Keratinocyte (primary cell): ENCODE measurements at regions not wholly inside any gene's neighbourhood (a gene's known extent, or its start where the extent isn't known, plus 50 kb on each side); places are given as distances from the start of the nearest gene placed in this dataset.

Experiments
- DNase-seq: peaks from one replicate; pipeline ENCODE4 v3.0.0-alpha.2; 2011; ENCODE audit warnings: low read depth, missing footprints, low spot score
- FAIRE-seq: peaks from 2 replicates; lab custom pipeline; 2011; peaks lifted over from hg19 to GRCh38; lab: Jason Lieb, UNC
- H2AFZ ChIP-seq: 2 replicates; pipeline ENCODE4 v1.6.0; 2012; ENCODE audit warnings: low read length, control low read depth, inconsistent platforms; ENCODE audit not compliant: control insufficient read depth
- H3K27ac ChIP-seq: 2 replicates; pipeline ENCODE4 v1.5.1; 2011; ENCODE audit warnings: low read length; ENCODE audit not compliant: control insufficient read depth, insufficient read depth
- H3K27me3 ChIP-seq: 3 replicates; pipeline ENCODE4 v1.6.0; 2011; ENCODE audit warnings: low read length; ENCODE audit not compliant: control insufficient read depth, insufficient read depth; ENCODE audit errors: extremely low read depth
- H3K36me3 ChIP-seq, 2 experiments: 2 replicates in 1 of 2; 3 replicates in 1 of 2; pipeline ENCODE4 v1.5.1; 2011; ENCODE audit warnings: low read length in 2 of 2, mild to moderate bottlenecking in 1 of 2; ENCODE audit not compliant: control insufficient read depth in 2 of 2, insufficient read depth in 2 of 2; ENCODE audit errors: extremely low read depth in 1 of 2
- H3K4me1 ChIP-seq: 3 replicates; pipeline ENCODE4 v1.5.1; 2011; ENCODE audit warnings: low read length; ENCODE audit not compliant: control insufficient read depth, insufficient read depth; ENCODE audit errors: extremely low read depth
- H3K4me2 ChIP-seq: 3 replicates; pipeline ENCODE4 v1.6.0; 2011; ENCODE audit warnings: low read depth, low read length; ENCODE audit not compliant: control insufficient read depth, insufficient read depth; ENCODE audit errors: extremely low read depth
- H3K4me3 ChIP-seq, 3 experiments: fragments of 200-600 bp in 1 of 3; sonication (generic) in 1 of 3; 2 replicates in 2 of 3; 3 replicates in 1 of 3; pipeline ENCODE4 v1.5.1; 2011 to 2016; ENCODE audit warnings: low read length in 3 of 3, mild to moderate bottlenecking in 3 of 3, control low read depth in 2 of 3, inconsistent platforms in 1 of 3, low read depth in 1 of 3, mixed read lengths in 1 of 3, mixed run types in 1 of 3, moderate library complexity in 1 of 3; ENCODE audit not compliant: control insufficient read depth in 2 of 3, insufficient read depth in 2 of 3; ENCODE audit errors: extremely low read depth in 1 of 3
- H3K79me2 ChIP-seq: 2 replicates; pipeline ENCODE4 v1.6.0; 2012; ENCODE audit warnings: low read length; ENCODE audit not compliant: control insufficient read depth, insufficient read depth
- H3K9ac ChIP-seq: 3 replicates; pipeline ENCODE4 v1.6.0; 2011; ENCODE audit warnings: low read length; ENCODE audit not compliant: control insufficient read depth, insufficient read depth; ENCODE audit errors: extremely low read depth
- H3K9me1 ChIP-seq: 3 replicates; pipeline ENCODE4 v1.6.0; 2011; ENCODE audit warnings: low read length; ENCODE audit not compliant: control insufficient read depth, insufficient read depth; ENCODE audit errors: extremely low read depth
- H3K9me3 ChIP-seq: 2 replicates; pipeline ENCODE4 v1.5.1; 2012; ENCODE audit warnings: low read depth, low read length; ENCODE audit not compliant: control insufficient read depth
- H4K20me1 ChIP-seq: 3 replicates; pipeline ENCODE4 v1.6.0; 2011; ENCODE audit warnings: low read length; ENCODE audit not compliant: control insufficient read depth, insufficient read depth; ENCODE audit errors: extremely low read depth
- CTCF ChIP-seq, 3 experiments: IDR thresholded peaks in 1 of 3; conservative IDR thresholded peaks in 1 of 3; optimal IDR thresholded peaks in 1 of 3; 2 replicates in 2 of 3; 3 replicates in 1 of 3; pipeline versions ENCODE3 to v1.5.1; 2011; ENCODE audit warnings: low read length in 3 of 3, mild to moderate bottlenecking in 3 of 3, moderate library complexity in 2 of 3, control low read depth in 1 of 3, inconsistent platforms in 1 of 3; ENCODE audit not compliant: insufficient read depth in 2 of 3; ENCODE audit errors: extremely low read depth in 1 of 3
- EZH2 ChIP-seq: IDR thresholded peaks from one replicate; pipeline ENCODE4 v1.6.1; 2012; ENCODE audit warnings: inconsistent platforms, mild to moderate bottlenecking, low read length, moderate library complexity
- dilution Hi-C: fragments of 300-500 bp; cut with MboI; formaldehyde crosslinking; loops from one replicate; pipeline ENCODE4 v1.7.0; 2020; ENCODE audit warnings: low sequenced_read_pairs; ENCODE audit not compliant: extremely low pct_ligation_motif_present

DNA sequence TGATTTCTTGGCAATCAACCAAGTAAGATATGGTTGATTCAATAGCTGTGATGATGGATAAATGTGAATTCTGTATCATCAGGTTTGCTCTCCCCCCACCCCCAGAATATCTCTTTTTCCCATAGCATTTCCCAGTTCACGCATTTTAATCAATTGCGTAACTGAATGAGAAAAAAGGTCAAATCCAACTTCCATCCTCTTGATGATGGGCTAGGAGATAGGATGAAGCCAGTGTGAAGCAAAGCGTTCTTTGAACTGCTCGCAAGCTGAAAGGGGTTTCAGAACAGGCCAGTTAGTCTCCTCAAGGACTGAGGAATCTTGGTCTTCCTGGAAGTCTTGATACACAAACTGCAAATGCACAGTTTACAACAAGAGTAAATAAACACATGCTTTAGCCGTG lies 94.5 kb upstream of the ARMC3 start:
- Histone ChIP-seq H3K9me3 (no peaks in the 10 kb centered on the region), H3K9me1 (no peaks in the 10 kb centered on the region), H3K9ac (no peak overlapping the region), H3K36me3 (no peaks in the 10 kb centered on the region), H3K27me3 (no peaks in the 10 kb centered on the region), H4K20me1 (no peaks in the 10 kb centered on the region), H3K4me3 (no peak overlapping the region), H3K79me2 (no peaks in the 10 kb centered on the region), H2AFZ (no peak overlapping the region), H3K27ac (no peak overlapping the region), H3K4me1 (no peaks in the 10 kb centered on the region), H3K4me2 (no peak overlapping the region)
- no peak for FAIRE-seq
- dilution Hi-C loops = no loop called here
- no peak for DNase-seq
- TF ChIP-seq EZH2 (no peak), CTCF (optimal IDR thresholded peaks at IDR 0.05 in 1 of 3, IDR thresholded peaks at IDR 0.05 in 1 of 3, conservative IDR thresholded peaks at IDR 0.05 in 1 of 3; ENCODE audit: extremely low read depth in 1 of 3, insufficient read depth in 2 of 3, low read length in 3 of 3) (no peak)

DNA sequence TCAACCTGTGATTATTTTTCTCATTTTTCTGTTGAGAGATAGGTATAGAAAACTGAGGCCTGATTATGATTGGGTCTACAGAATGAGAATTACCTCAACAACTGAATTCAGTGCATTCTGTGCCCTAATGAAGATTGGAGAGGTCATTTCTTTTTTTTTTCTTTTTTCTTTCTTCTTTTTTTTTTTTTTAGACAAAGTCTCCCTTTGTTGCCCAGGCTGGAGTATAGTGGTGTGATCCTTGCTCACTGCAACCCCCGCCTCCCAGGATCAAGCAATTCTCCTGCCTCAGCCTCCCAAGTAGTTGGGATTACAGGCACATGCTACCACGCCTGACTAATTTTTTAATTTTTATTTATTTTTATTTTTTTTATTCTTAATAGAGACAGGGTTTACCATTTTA lies 95.0 kb upstream of the ARMC3 start:
- Histone ChIP-seq H4K20me1 (no peaks in the 10 kb centered on the region), H2AFZ (no peak overlapping the region), H3K4me1 (no peaks in the 10 kb centered on the region), H3K27me3 (no peaks in the 10 kb centered on the region), H3K9me1 (no peaks in the 10 kb centered on the region), H3K79me2 (no peaks in the 10 kb centered on the region), H3K9me3 (no peaks in the 10 kb centered on the region), H3K4me3 (no peak overlapping the region), H3K9ac (no peak overlapping the region), H3K27ac (no peak overlapping the region), H3K36me3 (no peaks in the 10 kb centered on the region), H3K4me2 (no peak overlapping the region)
- no peak for TF ChIP-seq CTCF (optimal IDR thresholded peaks at IDR 0.05 in 1 of 3, IDR thresholded peaks at IDR 0.05 in 1 of 3, conservative IDR thresholded peaks at IDR 0.05 in 1 of 3; ENCODE audit: extremely low read depth in 1 of 3, insufficient read depth in 2 of 3, low read length in 3 of 3)
- no peak for TF ChIP-seq EZH2
- FAIRE-seq = no peak
- DNase-seq = no peak
- dilution Hi-C loops = no loop called here
